ENCODE measurements at regions not wholly inside any gene's neighbourhood (a gene's known extent, or its start where the extent isn't known, plus 50 kb on each side); places are given as distances from the start of the nearest gene placed in this dataset.

DNA sequence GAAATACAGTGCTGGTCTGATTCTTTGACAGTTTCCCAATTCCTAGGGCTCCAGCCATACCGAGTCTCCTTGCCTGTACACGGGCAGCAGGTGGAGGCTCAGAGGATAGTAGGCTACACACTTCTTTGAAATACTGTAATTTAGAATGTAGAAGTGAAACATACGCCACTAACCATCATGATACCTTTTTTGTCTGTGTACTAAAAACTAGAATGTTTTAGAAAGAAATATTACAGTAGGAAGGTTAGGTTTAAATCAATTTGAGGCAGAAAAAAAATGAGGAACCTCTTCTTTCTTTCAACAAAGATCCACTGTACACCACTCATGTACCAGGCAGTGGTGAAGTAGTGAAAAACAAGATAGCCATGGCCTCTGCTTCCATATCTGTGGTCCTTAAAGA, 354.7 kb downstream of the MCTP2 start:
- Mint-ChIP-seq H3K27ac (no peak overlapping the region), H3K36me3 (ENCODE audit: low read depth) (no peaks in the 10 kb centered on the region), H3K4me1 (peaks cover 25% of the 10 kb centered on the region), H3K4me3 (no peak overlapping the region), H3K9me3 (no peaks in the 10 kb centered on the region), H3K27me3 (peaks cover 75% of the 10 kb centered on the region)
- DNase-seq (no peak), ATAC-seq (no peak)

DNA sequence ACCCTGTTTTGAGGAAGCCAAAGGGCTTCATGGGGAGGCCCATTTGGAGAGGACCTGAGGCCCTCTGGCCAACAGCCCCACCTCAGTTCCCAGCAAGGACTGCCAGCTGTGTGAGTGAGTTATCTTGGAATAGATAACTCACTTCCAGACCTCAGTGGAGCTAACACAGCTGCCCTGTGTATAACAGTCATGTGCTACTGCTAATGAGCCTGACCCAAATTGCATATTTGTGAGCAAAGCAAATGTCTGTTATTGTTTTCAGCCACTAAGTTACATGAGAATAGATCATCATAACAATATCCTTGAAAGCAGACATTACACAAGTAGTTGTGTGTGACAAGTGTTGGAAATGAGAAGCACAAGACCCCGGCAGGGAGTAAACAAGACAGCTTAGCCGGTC, 355.8 kb downstream of the MCTP2 start:
- DNase-seq (no peak), ATAC-seq (no peak)
- Mint-ChIP-seq H3K36me3 (ENCODE audit: low read depth) (no peaks in the 10 kb centered on the region), H3K4me1 (peaks cover 25% of the 10 kb centered on the region), H3K27me3 (peaks cover 67% of the 10 kb centered on the region), H3K4me3 (no peak overlapping the region), H3K27ac (no peak overlapping the region), H3K9me3 (no peaks in the 10 kb centered on the region)

DNA sequence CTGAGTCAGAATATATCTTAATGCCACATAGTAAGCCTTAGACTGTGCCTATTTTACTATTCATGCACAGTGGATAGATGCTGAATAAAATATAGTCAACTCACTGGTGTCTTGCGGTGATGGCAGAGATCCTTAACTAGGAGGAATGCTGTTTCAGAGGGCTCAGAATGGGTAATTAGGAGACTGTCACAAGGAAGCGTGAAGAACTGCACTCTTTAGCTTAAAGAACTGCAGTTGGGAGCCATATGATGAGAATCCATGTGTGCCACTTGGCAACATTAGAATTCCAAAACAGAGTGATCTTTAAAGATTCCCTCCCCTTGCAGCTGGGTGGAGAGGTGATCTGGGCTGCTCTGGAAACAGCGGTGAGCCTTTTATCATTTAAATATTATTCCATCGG, 357.6 kb downstream of the MCTP2 start:
- H3K27me3 Mint-ChIP-seq = peaks cover 69% of the 10 kb centered on the region
- peaks cover 4% of the 10 kb centered on the region for H3K9me3 Mint-ChIP-seq
- H3K36me3 Mint-ChIP-seq (ENCODE audit: low read depth) = no peaks in the 10 kb centered on the region
- ATAC-seq (no peak), DNase-seq (no peak)
- no peak overlapping the region for H3K4me3 Mint-ChIP-seq
- H3K27ac Mint-ChIP-seq = no peak overlapping the region
- peaks cover 22% of the 10 kb centered on the region for H3K4me1 Mint-ChIP-seq

DNA sequence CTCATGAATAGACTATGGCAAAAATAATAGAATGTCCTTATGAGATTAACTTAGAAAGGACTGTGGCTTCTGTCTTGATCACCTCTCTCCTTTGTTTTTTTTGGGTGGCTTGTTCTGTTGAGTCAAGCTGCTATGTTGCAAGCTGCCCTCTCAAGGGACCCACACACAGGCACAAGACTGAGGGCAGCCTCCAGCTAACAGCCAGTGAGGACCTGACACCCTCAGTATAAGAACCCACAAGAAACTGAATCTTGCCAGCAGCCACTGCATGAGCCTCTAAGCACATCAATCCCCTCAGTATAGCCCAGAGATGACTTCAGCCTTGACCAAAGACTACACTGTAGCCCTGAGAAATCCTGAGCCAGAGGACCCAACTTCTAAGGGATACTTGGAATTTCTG, 361.1 kb downstream of the MCTP2 start:
- Mint-ChIP-seq H3K27ac (no peak overlapping the region), H3K4me1 (no peaks in the 10 kb centered on the region), H3K36me3 (ENCODE audit: low read depth) (no peaks in the 10 kb centered on the region), H3K9me3 (peaks cover 5% of the 10 kb centered on the region), H3K27me3 (peaks cover 62% of the 10 kb centered on the region), H3K4me3 (no peak overlapping the region)
- no peak for ATAC-seq
- no peak for DNase-seq

DNA sequence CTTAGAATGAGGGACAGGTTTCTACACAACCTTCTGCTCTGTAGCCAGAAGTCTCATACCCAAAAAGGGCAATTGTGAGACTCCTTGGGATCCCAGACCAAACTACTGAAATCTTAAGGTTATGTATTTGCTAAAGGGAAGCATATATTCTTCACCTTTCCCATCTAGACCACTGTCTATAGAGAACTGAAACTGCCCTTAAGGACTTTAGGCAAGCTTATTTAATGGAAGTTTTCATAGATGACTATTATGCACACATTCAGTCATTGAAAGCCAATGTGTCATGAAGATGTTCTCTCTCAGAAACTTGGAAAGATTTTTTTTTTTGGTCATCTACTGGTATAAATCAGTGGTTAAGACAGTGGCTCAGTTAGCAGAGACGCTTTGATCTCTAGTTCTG, 365.3 kb downstream of the MCTP2 start:
- H3K4me1 Mint-ChIP-seq = no peaks in the 10 kb centered on the region
- peaks cover 68% of the 10 kb centered on the region for H3K27me3 Mint-ChIP-seq
- no peak overlapping the region for H3K27ac Mint-ChIP-seq
- H3K9me3 Mint-ChIP-seq = peaks cover 5% of the 10 kb centered on the region
- ATAC-seq (no peak), DNase-seq (no peak)
- no peaks in the 10 kb centered on the region for H3K36me3 Mint-ChIP-seq (ENCODE audit: low read depth)
- H3K4me3 Mint-ChIP-seq = no peak overlapping the region

DNA sequence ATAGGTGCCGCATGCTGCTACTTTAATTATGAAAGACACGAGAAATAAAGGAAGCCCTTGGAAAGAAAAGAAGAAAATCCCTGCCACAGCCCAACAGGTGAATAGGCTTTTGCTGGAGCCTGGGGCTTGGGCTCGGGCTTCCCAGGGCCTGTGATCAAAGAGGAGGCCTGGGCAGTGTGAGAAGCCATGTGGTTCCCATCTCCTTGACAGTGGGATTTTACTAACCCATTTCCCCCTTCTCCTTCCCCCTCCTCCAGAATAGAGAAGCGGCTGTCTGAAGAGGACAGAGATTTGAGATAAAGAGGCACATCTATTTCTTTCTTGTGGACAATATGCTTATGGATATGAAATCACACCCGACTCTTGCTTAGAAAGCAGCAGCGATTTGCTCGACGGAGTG, 369.1 kb downstream of the MCTP2 start:
- Mint-ChIP-seq H3K9me3 (no peaks in the 10 kb centered on the region), H3K4me3 (no peak overlapping the region), H3K36me3 (ENCODE audit: low read depth) (no peaks in the 10 kb centered on the region), H3K4me1 (no peaks in the 10 kb centered on the region), H3K27me3 (peaks cover 63% of the 10 kb centered on the region), H3K27ac (no peak overlapping the region)
- ATAC-seq (no peak), DNase-seq (no peak)

DNA sequence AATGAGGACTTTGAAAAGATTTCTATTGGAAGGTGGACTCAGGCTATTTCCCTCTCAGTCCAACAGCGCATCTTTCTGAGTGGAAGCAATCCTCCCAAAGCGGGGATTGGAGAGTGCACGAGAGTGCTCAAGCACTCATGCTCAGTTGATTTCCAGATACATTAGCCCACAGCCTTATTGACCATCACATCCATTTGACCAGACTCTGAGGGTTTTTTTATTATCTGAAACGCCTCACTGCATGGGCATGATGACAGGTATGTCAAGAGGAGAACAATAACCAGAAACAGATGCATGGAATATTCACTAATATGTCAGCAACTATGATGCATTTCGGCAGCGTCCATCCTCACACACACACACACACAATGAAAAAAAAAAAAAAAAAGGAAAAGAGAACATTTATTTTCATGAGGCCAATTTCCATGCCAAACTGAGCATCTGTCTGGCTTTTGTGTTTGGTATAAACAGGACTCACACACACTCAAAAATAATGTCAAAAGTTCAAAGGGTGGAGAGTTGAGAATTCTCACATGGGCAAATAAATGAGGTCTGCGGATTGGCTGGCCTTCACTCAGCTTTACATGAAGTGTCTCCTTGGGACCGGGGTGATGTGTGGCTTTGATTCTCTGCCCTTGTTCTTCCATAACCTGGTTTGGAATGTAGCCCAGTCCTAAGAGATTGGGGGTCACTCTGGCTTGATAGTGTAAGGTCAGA, 371.6 kb downstream of the MCTP2 start:
- Mint-ChIP-seq H3K4me3 (no peak overlapping the region), H3K36me3 (ENCODE audit: low read depth) (no peaks in the 10 kb centered on the region), H3K27me3 (peaks cover 69% of the 10 kb centered on the region), H3K9me3 (no peaks in the 10 kb centered on the region), H3K4me1 (peaks cover 10% of the 10 kb centered on the region), H3K27ac (no peak overlapping the region)
- DNase-seq (no peak), ATAC-seq (no peak)

DNA sequence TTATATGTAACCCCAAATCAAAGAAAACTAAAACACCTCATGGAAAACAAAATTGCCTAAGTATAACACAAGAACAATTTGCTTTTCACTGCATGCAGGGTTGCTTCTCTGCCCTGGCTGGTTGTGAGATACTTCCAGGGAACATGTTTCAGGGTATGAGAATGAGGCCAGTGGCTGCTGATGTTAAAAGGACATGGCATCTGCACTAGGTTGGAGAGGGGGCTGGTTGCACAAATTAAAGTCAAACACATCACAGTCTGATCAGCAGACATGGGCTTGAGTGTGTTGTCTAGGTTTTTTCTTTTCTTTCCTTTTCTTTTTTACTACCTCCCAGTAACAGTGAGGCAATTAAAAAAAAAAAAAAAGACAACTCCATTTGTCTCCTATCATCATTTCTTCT, 374.9 kb downstream of the MCTP2 start:
- Mint-ChIP-seq H3K27me3 (peaks cover 63% of the 10 kb centered on the region), H3K9me3 (no peaks in the 10 kb centered on the region), H3K36me3 (ENCODE audit: low read depth) (no peaks in the 10 kb centered on the region), H3K4me3 (no peak overlapping the region), H3K4me1 (peaks cover 20% of the 10 kb centered on the region), H3K27ac (no peak overlapping the region)
- no peak for ATAC-seq
- no peak for DNase-seq

DNA sequence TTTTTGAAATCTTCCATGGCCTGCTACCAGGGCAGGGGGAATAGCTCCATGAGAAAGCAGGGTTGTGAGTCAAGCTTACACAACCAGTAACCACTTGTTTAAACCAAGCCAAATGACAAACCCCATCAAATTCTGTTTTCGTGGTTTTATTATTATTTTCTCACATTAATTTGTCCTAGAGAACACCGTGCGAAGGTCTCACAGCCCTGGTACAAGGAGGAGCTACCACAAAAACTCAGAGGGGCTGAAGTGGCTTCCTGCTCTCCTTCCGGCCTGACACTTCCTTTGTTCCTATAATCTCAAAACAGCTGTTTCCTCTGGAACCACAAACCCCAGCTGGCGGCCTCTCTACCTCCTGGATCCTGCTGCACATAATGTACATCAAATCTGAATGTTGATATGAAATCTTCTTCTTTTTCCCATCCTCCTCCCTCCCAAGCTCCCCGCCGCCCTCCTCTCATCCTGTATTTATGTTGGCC, 375.9 kb downstream of the MCTP2 start:
- peaks cover 20% of the 10 kb centered on the region for H3K4me1 Mint-ChIP-seq
- no peak overlapping the region for H3K4me3 Mint-ChIP-seq
- DNase-seq (no peak), ATAC-seq (no peak)
- no peak overlapping the region for H3K27ac Mint-ChIP-seq
- H3K27me3 Mint-ChIP-seq = peaks cover 64% of the 10 kb centered on the region
- H3K9me3 Mint-ChIP-seq = no peaks in the 10 kb centered on the region
- no peaks in the 10 kb centered on the region for H3K36me3 Mint-ChIP-seq (ENCODE audit: low read depth)

DNA sequence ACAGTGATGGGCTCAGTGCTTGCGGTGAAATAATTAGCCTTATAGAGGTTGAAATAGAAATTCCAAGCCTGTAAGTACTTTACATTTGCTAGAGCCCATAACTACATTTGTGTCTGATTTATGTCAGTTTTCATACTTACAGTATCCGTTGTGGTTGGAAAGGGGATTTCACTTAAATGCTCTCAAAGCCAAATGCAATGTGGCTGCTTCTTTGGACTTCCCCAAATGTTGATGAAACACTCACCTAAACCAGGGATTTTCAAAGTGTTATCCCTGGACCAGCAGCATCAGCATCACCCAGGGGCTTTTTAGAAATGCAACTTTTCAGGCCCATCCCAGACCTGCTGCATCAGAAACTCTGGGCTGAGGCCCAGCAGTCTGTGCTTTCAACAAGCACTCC, 378.7 kb downstream of the MCTP2 start:
- Mint-ChIP-seq H3K27me3 (peaks cover 70% of the 10 kb centered on the region), H3K9me3 (no peaks in the 10 kb centered on the region), H3K4me1 (peaks cover 20% of the 10 kb centered on the region), H3K4me3 (no peak overlapping the region), H3K27ac (no peak overlapping the region), H3K36me3 (ENCODE audit: low read depth) (no peaks in the 10 kb centered on the region)
- ATAC-seq (peak; percentile 77), DNase-seq (no peak)

DNA sequence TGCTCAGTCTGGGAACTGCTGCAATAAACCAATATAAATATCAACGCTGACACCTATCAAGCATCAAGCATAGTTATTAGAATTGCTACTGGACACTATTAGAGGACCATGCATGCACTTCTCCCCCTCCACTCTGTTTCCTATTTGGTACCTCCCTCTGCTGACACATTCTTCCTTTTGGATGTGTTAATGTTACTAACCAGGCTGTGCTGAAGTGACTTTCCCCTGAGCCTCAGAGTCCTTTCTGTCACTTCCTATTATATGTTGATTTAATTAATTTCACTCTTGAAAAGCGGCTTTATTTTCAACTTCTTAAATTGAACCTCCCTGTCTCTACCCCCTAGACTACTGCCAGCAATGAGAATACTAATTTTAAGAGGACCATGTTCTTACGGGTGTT, 379.1 kb downstream of the MCTP2 start:
- Mint-ChIP-seq H3K4me3 (no peak overlapping the region), H3K27ac (no peak overlapping the region), H3K9me3 (no peaks in the 10 kb centered on the region), H3K27me3 (peaks cover 70% of the 10 kb centered on the region), H3K36me3 (ENCODE audit: low read depth) (no peaks in the 10 kb centered on the region), H3K4me1 (peaks cover 20% of the 10 kb centered on the region)
- ATAC-seq (peak; percentile 30), DNase-seq (no peak)

DNA sequence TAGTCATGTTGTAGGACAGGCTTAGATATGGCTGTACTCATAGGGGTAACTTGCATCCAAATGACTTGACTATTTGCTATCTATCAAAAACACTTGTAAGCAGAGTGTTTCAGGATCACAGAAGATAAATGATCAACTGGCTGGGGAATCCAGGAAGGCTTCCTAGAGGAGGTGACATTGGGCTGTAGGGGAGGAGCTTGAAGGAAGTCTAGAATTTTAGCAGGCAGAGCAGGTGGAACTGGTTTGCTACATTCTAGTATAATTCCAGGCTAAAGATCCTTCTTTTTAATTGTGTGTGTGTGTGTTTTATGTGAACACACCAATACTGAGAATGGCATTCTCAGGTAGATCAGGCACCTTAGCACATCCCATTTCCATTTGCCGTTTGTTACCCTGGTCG, 380.3 kb downstream of the MCTP2 start:
- Mint-ChIP-seq H3K27me3 (peaks cover 63% of the 10 kb centered on the region), H3K27ac (no peak overlapping the region), H3K4me1 (peaks cover 18% of the 10 kb centered on the region), H3K4me3 (no peak overlapping the region), H3K9me3 (no peaks in the 10 kb centered on the region), H3K36me3 (ENCODE audit: low read depth) (no peaks in the 10 kb centered on the region)
- ATAC-seq (no peak), DNase-seq (no peak)

DNA sequence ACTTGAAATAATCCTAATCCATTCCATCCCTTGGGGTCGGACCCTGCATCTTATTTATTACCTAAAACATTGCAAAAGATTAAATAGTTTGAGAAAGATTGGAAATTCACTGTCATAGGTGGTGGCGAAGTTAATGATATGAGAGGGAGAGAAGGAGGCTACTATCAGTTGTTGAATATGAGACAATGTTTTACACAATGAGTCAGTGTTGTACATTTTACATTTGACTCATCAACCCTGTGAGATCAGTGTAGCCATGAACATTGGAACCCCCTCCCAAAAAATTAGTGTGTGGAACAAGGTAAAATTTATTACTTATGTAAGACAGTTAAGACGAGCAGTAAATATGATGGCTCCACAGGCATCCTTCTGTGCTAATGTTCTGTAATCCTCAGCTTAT, 384.3 kb downstream of the MCTP2 start:
- Mint-ChIP-seq H3K27ac (no peak overlapping the region), H3K27me3 (peaks cover 44% of the 10 kb centered on the region), H3K36me3 (ENCODE audit: low read depth) (no peaks in the 10 kb centered on the region), H3K4me1 (no peaks in the 10 kb centered on the region), H3K4me3 (no peak overlapping the region), H3K9me3 (no peaks in the 10 kb centered on the region)
- DNase-seq (no peak), ATAC-seq (no peak)

DNA sequence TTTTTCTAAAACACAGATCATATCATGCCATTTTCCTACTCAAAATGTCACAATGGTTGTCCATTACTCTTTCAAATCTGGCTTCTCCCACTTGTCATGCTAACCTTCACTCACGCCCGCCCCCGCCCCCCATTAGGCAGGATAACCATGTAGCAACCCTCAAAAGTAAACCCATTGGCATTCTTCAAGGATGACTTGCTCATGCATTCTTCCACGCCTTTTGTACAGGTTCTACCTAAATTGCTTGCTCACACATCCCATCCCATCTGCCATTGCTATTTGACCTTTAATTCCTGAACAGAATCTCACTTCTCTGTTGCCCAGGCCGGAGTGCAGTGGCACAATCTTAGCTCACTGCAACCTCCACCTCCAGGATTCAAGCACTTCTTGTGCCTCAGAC, 389.3 kb downstream of the MCTP2 start:
- Mint-ChIP-seq H3K27me3 (peaks cover 5% of the 10 kb centered on the region), H3K27ac (no peak overlapping the region), H3K9me3 (no peaks in the 10 kb centered on the region), H3K36me3 (ENCODE audit: low read depth) (no peaks in the 10 kb centered on the region), H3K4me3 (no peak overlapping the region), H3K4me1 (no peaks in the 10 kb centered on the region)
- ATAC-seq (no peak), DNase-seq (no peak)

DNA sequence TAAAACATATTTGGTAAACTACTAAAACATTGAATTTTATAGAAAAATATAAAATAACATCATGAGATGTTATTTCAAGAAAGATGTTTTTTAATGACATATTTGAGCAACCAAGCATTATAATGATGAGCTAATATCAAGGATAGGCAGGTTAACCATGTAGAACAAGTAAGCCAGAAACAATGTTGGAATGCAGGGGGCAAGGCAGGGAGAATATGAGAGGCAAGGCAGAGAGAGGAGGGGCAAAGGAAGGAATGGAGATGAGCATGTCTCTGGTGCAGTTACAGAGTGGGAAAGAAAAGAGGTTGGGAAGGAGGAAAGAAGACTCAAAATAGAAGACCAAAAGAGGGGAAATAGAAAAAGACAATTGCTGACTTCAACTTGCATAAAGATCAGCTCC, 390.4 kb downstream of the MCTP2 start:
- no peaks in the 10 kb centered on the region for H3K36me3 Mint-ChIP-seq (ENCODE audit: low read depth)
- no peaks in the 10 kb centered on the region for H3K4me1 Mint-ChIP-seq
- no peak overlapping the region for H3K4me3 Mint-ChIP-seq
- ATAC-seq (no peak), DNase-seq (no peak)
- no peaks in the 10 kb centered on the region for H3K9me3 Mint-ChIP-seq
- H3K27ac Mint-ChIP-seq = no peak overlapping the region
- peaks cover 3% of the 10 kb centered on the region for H3K27me3 Mint-ChIP-seq

DNA sequence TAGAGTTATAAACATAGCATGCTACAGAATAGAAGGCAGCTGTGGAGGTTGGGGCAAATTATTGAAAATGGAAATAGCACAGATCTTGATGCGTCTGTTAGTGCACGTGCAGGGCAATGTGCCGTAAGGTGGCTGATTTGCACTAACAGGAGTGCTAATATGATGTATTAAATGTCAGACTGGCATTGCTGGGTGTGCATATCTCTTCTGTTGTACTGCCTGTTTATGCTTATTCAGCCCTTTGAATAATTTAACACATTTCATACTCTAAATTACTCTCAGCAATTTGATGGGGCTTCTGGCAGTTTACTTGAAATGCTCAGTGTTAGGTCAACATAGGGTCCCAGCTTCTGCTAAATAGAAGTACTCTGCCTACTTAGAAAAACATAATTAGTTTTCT, 395.6 kb downstream of the MCTP2 start:
- no peak for DNase-seq
- Mint-ChIP-seq H3K27ac (no peak overlapping the region), H3K27me3 (no peaks in the 10 kb centered on the region), H3K9me3 (no peaks in the 10 kb centered on the region), H3K36me3 (ENCODE audit: low read depth) (no peaks in the 10 kb centered on the region), H3K4me1 (peaks cover 6% of the 10 kb centered on the region), H3K4me3 (no peak overlapping the region)
- no peak for ATAC-seq

Data from activated naive CD8-positive, alpha-beta T cell treated with anti-CD3 and anti-CD28 coated beads, Interleukin-2, amount 50 U/mL, for 24 hours (primary cell).